ENCODE measurements at regions not wholly inside any gene's neighbourhood (a gene's known extent, or its start where the extent isn't known, plus 50 kb on each side); places are given as distances from the start of the nearest gene placed in this dataset.
"Not testable (repeated sequence)": the region's sequence is repeated elsewhere in the genome, so short reads cannot be mapped to it uniquely, and the experiment has no call there.

- WGBS, 2 donors: 80 to 83% methylated on average over 4 of the region's 4 CpGs
- Histone ChIP-seq H3K27ac (no peak overlapping the region), H3K9me3 (no peaks in the 10 kb centered on the region), H3K4me1 (no peaks in the 10 kb centered on the region), H3K36me3 (no peaks in the 10 kb centered on the region), H3K27me3 (no peaks in the 10 kb centered on the region), H3K4me3 (no peak overlapping the region)
- ATAC-seq (ENCODE audit: low FRiP score in 2 of 2): no peak
- DNase-seq: no peak
- TF ChIP-seq EP300 (IDR thresholded peaks at IDR 0.05) (no peak), POLR2AphosphoS5 (IDR thresholded peaks at IDR 0.05) (no peak), POLR2A (IDR thresholded peaks at IDR 0.05) (no peak)
- TF ChIP-seq, protein P1, sequence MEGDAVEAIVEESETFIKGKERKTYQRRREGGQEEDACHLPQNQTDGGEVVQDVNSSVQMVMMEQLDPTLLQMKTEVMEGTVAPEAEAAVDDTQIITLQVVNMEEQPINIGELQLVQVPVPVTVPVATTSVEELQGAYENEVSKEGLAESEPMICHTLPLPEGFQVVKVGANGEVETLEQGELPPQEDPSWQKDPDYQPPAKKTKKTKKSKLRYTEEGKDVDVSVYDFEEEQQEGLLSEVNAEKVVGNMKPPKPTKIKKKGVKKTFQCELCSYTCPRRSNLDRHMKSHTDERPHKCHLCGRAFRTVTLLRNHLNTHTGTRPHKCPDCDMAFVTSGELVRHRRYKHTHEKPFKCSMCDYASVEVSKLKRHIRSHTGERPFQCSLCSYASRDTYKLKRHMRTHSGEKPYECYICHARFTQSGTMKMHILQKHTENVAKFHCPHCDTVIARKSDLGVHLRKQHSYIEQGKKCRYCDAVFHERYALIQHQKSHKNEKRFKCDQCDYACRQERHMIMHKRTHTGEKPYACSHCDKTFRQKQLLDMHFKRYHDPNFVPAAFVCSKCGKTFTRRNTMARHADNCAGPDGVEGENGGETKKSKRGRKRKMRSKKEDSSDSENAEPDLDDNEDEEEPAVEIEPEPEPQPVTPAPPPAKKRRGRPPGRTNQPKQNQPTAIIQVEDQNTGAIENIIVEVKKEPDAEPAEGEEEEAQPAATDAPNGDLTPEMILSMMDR (IDR thresholded peaks at IDR 0.05): no peak
Observed at GRCh38 chr13:30061217-30061616, 210.8 kb upstream of the UBL3 start.

DNA sequence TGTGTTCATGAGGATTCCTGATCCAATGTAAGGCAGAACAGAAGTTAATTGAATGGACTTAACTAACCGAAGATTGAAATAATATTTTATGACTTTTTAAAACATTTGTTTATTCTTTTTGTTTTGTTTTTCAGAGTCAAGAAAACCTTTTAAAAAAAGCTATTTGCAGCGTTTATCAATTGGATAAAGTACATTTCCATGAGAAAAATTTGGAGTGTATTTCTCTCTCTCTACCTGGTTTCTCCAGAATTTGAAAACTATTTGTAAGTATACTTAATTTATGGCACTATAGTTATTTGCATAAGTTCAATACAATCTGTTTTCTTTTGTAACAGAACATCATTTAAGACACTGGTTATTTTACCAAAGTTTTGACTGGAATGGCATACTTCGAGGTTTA, 208.0 kb upstream of the UBL3 start:
- Histone ChIP-seq H3K27me3 (no peaks in the 10 kb centered on the region), H3K4me1 (no peaks in the 10 kb centered on the region), H3K9me3 (no peaks in the 10 kb centered on the region), H3K4me3 (no peak overlapping the region), H3K36me3 (no peaks in the 10 kb centered on the region), H3K27ac (no peak overlapping the region)
- TF ChIP-seq POLR2A (IDR thresholded peaks at IDR 0.05) (no peak), EP300 (IDR thresholded peaks at IDR 0.05) (no peak), POLR2AphosphoS5 (IDR thresholded peaks at IDR 0.05) (no peak)
- TF ChIP-seq, protein P1 (IDR thresholded peaks at IDR 0.05): no peak
- DNase-seq (no peak), ATAC-seq (ENCODE audit: low FRiP score in 2 of 2) (no peak)
- 90 to 95% methylated on average over 3 of the region's 3 CpGs for WGBS, 2 donors

- not testable (repeated sequence) for H3K4me1 ChIP-seq; H3K27me3 ChIP-seq; H3K36me3 ChIP-seq; ATAC-seq (ENCODE audit: low FRiP score in 2 of 2); DNase-seq; H3K27ac ChIP-seq; H3K9me3 ChIP-seq; H3K4me3 ChIP-seq
- WGBS, 2 donors: 70 to 90% methylated on average over 5 of the region's 5 CpGs
Observed at GRCh38 chr13:30054546-30054945, 204.1 kb upstream of the UBL3 start.

GRCh38 chr13:30053939-30054338, 203.5 kb upstream of the UBL3 start:
- no peaks in the 10 kb centered on the region for H3K36me3 ChIP-seq
- 64 to 86% methylated on average over 4 of the region's 4 CpGs for WGBS, 2 donors
- TF ChIP-seq EP300 (IDR thresholded peaks at IDR 0.05): no peak
- no peak for TF ChIP-seq POLR2A (IDR thresholded peaks at IDR 0.05)
- TF ChIP-seq, protein P1 (IDR thresholded peaks at IDR 0.05): no peak
- no peak for TF ChIP-seq POLR2AphosphoS5 (IDR thresholded peaks at IDR 0.05)
- DNase-seq (no peak), ATAC-seq (ENCODE audit: low FRiP score in 2 of 2) (no peak)
- H3K9me3 ChIP-seq: no peaks in the 10 kb centered on the region
- no peak overlapping the region for H3K4me3 ChIP-seq
- no peaks in the 10 kb centered on the region for H3K27me3 ChIP-seq
- H3K27ac ChIP-seq: no peak overlapping the region
- H3K4me1 ChIP-seq: no peaks in the 10 kb centered on the region

- Histone ChIP-seq H3K27me3 (no peaks in the 10 kb centered on the region), H3K9me3 (no peaks in the 10 kb centered on the region), H3K4me3 (no peak overlapping the region), H3K27ac (no peak overlapping the region), H3K4me1 (no peaks in the 10 kb centered on the region), H3K36me3 (no peaks in the 10 kb centered on the region)
- ATAC-seq (ENCODE audit: low FRiP score in 2 of 2): no peak
- no peak for TF ChIP-seq POLR2A (IDR thresholded peaks at IDR 0.05)
- TF ChIP-seq POLR2AphosphoS5 (IDR thresholded peaks at IDR 0.05): no peak
- TF ChIP-seq, protein P1 (IDR thresholded peaks at IDR 0.05): no peak
- TF ChIP-seq EP300 (IDR thresholded peaks at IDR 0.05): no peak
- 27 to 34% methylated on average over 7 of the region's 7 CpGs for WGBS, 2 donors
- no peak for DNase-seq
Observed at GRCh38 chr13:30052120-30052519, 201.7 kb upstream of the UBL3 start.

Measured in upper lobe of left lung (tissue), 6 donors.